Body of pancreas (tissue), 4 donors: ENCODE measurements at regions not wholly inside any gene's neighbourhood (a gene's known extent, or its start where the extent isn't known, plus 50 kb on each side); places are given as distances from the start of the nearest gene placed in this dataset.

Source experiments
- POLR2A ChIP-seq, 3 donors: fragments of 450-650 bp; IDR thresholded peaks; one replicate each; pipeline ENCODE4 v1.6.1; 2016; ENCODE audit warnings: antibody characterized with exemption in 3 of 3, mild to moderate bottlenecking in 2 of 3
- TF ChIP-seq, protein P1 (sequence below), 7 experiments: fragments of 450-650 bp in 4 of 7; fragments of 200-600 bp in 3 of 7; sonication (generic) in 3 of 7; IDR thresholded peaks; one replicate each; pipeline ENCODE4 v1.5.1; 2016 to 2019; ENCODE audit warnings: antibody characterized with exemption in 7 of 7

DNA sequence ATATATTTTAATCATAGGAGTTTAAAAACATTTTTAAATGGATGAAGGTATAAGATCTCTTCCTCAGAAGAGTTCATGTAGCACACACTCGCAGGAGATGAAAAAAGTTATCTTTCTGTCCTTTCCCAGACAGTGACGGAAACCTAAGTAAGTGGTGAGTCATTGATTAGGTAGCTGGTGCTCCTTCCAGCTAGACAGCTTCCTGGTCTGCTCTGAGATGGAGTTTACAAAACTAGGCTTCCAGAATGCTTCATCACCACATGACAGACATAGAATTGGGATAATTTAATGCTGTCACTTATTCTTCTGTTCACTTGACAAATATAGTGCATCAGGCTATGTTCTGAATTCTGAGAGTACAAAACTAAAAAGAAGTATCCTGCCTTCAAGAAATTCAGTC lies 2393.0 kb upstream of the C9orf72 start:
- TF ChIP-seq, protein P1, sequence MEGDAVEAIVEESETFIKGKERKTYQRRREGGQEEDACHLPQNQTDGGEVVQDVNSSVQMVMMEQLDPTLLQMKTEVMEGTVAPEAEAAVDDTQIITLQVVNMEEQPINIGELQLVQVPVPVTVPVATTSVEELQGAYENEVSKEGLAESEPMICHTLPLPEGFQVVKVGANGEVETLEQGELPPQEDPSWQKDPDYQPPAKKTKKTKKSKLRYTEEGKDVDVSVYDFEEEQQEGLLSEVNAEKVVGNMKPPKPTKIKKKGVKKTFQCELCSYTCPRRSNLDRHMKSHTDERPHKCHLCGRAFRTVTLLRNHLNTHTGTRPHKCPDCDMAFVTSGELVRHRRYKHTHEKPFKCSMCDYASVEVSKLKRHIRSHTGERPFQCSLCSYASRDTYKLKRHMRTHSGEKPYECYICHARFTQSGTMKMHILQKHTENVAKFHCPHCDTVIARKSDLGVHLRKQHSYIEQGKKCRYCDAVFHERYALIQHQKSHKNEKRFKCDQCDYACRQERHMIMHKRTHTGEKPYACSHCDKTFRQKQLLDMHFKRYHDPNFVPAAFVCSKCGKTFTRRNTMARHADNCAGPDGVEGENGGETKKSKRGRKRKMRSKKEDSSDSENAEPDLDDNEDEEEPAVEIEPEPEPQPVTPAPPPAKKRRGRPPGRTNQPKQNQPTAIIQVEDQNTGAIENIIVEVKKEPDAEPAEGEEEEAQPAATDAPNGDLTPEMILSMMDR (IDR thresholded peaks at IDR 0.05), result no peak
- no peak for TF ChIP-seq POLR2A (IDR thresholded peaks at IDR 0.05)
